ENCODE measurements at regions not wholly inside any gene's neighbourhood (a gene's known extent, or its start where the extent isn't known, plus 50 kb on each side); places are given as distances from the start of the nearest gene placed in this dataset.

GRCh38 chr1:181327796-181328195 is 155.5 kb upstream of the CACNA1E start:
- Histone ChIP-seq H2AK5ac (ENCODE audit: low read depth, low read length) (no peak overlapping the region), H4K20me1 (ENCODE audit: insufficient read depth, low read length) (no peaks in the 10 kb centered on the region), H3K4me2 (ENCODE audit: low read depth, low read length) (no peak overlapping the region), H3K27ac (ENCODE audit: insufficient read depth, low read length) (no peak overlapping the region), H3K27me3 (ENCODE audit: control insufficient read depth, insufficient read depth, low read length) (no peaks in the 10 kb centered on the region), H3K9me1 (ENCODE audit: insufficient read depth, low read length) (no peaks in the 10 kb centered on the region), H2BK15ac (ENCODE audit: low read depth, low read length) (no peak overlapping the region), H3K23ac (ENCODE audit: low read depth, low read length) (no peak overlapping the region), H4K91ac (ENCODE audit: insufficient read depth, low read depth, low read length) (no peak overlapping the region), H2AK9ac (replicated peaks; ENCODE audit: low read depth, low read length, poor library complexity) (no peak overlapping the region), H3K56ac (ENCODE audit: extremely low read depth, insufficient read depth, low read length) (no peak overlapping the region), H3K9me3 (ENCODE audit: control insufficient read depth, insufficient read depth, low read length) (no peaks in the 10 kb centered on the region), H4K8ac (ENCODE audit: low read depth in 2 of 2, low read length in 2 of 2) (no peak overlapping the region), H2BK120ac (ENCODE audit: low read depth, low read length) (no peak overlapping the region), H3K36me3 (ENCODE audit: control insufficient read depth, insufficient read depth, low read length) (no peaks in the 10 kb centered on the region), H3K9ac (ENCODE audit: low read depth, low read length) (no peak overlapping the region), H3K4ac (ENCODE audit: low read depth, low read length) (no peak overlapping the region), H3K14ac (replicated peaks; ENCODE audit: low read depth, low read length) (no peak overlapping the region), H3K4me3 (ENCODE audit: insufficient read depth, low read depth, low read length) (no peak overlapping the region), H3K18ac (ENCODE audit: low read depth, low read length) (no peak overlapping the region), H4K5ac (ENCODE audit: low read depth, low read length) (no peak overlapping the region), H2BK5ac (ENCODE audit: low read depth, low read length, poor library complexity, severe bottlenecking) (no peak overlapping the region), H3K4me1 (ENCODE audit: control insufficient read depth, insufficient read depth, low read length) (no peaks in the 10 kb centered on the region), H2BK20ac (ENCODE audit: low read depth, low read length) (no peak overlapping the region), H2AFZ (replicated peaks; ENCODE audit: low read length, poor library complexity) (no peak overlapping the region), H3K79me1 (ENCODE audit: low read depth in 1 of 2, low read length in 2 of 2) (no peaks in the 10 kb centered on the region)
- TF ChIP-seq NFE2L2 (IDR thresholded peaks at IDR 0.05; ENCODE audit: low read depth, low read length) = no peak
- no peak for TF ChIP-seq MAFK (IDR thresholded peaks at IDR 0.05; ENCODE audit: low read depth, low read length)
- no peak for TF ChIP-seq POLR2A (IDR thresholded peaks at IDR 0.05; ENCODE audit: low read depth, low read length)
- TF ChIP-seq, protein P1, sequence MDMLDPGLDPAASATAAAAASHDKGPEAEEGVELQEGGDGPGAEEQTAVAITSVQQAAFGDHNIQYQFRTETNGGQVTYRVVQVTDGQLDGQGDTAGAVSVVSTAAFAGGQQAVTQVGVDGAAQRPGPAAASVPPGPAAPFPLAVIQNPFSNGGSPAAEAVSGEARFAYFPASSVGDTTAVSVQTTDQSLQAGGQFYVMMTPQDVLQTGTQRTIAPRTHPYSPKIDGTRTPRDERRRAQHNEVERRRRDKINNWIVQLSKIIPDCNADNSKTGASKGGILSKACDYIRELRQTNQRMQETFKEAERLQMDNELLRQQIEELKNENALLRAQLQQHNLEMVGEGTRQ (IDR thresholded peaks at IDR 0.05; ENCODE audit: low read depth, low read length) = no peak
- no peak for TF ChIP-seq ELK1 (IDR thresholded peaks at IDR 0.05; ENCODE audit: borderline replicate concordance, low read depth, low read length)
- TF ChIP-seq CHD1 (IDR thresholded peaks at IDR 0.05; ENCODE audit: low read depth, low read length) = no peak
- TF ChIP-seq MXI1 (IDR thresholded peaks at IDR 0.05; ENCODE audit: borderline replicate concordance, low read depth, low read length) = no peak
- TF ChIP-seq RFX5 (IDR thresholded peaks at IDR 0.05; ENCODE audit: low read depth, low read length) = no peak
- TF ChIP-seq RCOR1 (IDR thresholded peaks at IDR 0.05; ENCODE audit: insufficient replicate concordance, low read length) = no peak
- no peak for TF ChIP-seq SMC3 (IDR thresholded peaks at IDR 0.05; ENCODE audit: low read depth, low read length)
- no peak for TF ChIP-seq FOS (IDR thresholded peaks at IDR 0.05; ENCODE audit: low read depth, low read length)
- POLR2A ChIA-PET (ENCODE audit: unreplicated experiment) = no interaction called here
- CTCF ChIA-PET = interaction anchor here (1.1 kb wide), 1 partner anchor 14 kb away, joined by 3 read pairs; no protein-coding TSS in a partner anchor
- DNase-seq (no peak), ATAC-seq (ENCODE audit: low read depth) (no peak)
- BruUV-seq (replicated peaks) = no TSS peak
- intact Hi-C loops (cut with micrococcal nuclease) (no loop called here), dilution Hi-C loops (cut with HindIII; ENCODE audit: low sequenced_read_pairs, unreplicated experiment) (no loop called here), in situ Hi-C loops (cut with MboI; ENCODE audit: low sequenced_read_pairs) (no loop called here)
- WGBS, 2 experiments (ENCODE audit: extremely low coverage in 2 of 2, insufficient read length in 1 of 2) = no CpG with 5 or more reads among the region's 4 CpGs

Measured in IMR-90 (cell line).